Cardiac muscle cell (in vitro differentiated cells and primary cell): ENCODE measurements at regions not wholly inside any gene's neighbourhood (a gene's known extent, or its start where the extent isn't known, plus 50 kb on each side); places are given as distances from the start of the nearest gene placed in this dataset.

Source experiments
- DNase-seq, 2 donors: peaks; one replicate each; pipeline versions ENCODE4 v3.0.0 to v3.0.0-alpha.2; 2010 to 2017; ENCODE audit warnings: low read depth in 1 of 2, low spot score in 1 of 2
- H3K27ac ChIP-seq: fragments of 200-600 bp; sonication (generic); 2 replicates; pipeline ENCODE4 v1.5.1; 2016
- H3K27me3 ChIP-seq: fragments of 200-600 bp; sonication (generic); 2 replicates; pipeline ENCODE4 v1.6.0; 2016; ENCODE audit warnings: control low read depth
- H3K36me3 ChIP-seq: fragments of 200-600 bp; sonication (generic); 2 replicates; pipeline ENCODE4 v1.5.1; 2016; ENCODE audit warnings: control low read depth
- H3K4me1 ChIP-seq: fragments of 200-600 bp; sonication (generic); 2 replicates; pipeline ENCODE4 v1.8.1; 2017; ENCODE audit warnings: low read depth, mild to moderate bottlenecking, mixed run types
- H3K4me3 ChIP-seq: fragments of 200-600 bp; sonication (generic); 2 replicates; pipeline ENCODE4 v1.5.1; 2016; ENCODE audit warnings: mild to moderate bottlenecking
- H3K9me3 ChIP-seq: fragments of 200-600 bp; sonication (generic); 2 replicates; pipeline ENCODE4 v1.5.1; 2017; ENCODE audit warnings: low read depth, mild to moderate bottlenecking, control low read depth
- CTCF ChIP-seq: IDR thresholded peaks from 2 replicates; pipeline ENCODE4 v1.5.1; 2012; ENCODE audit warnings: low read depth, mild to moderate bottlenecking, low read length

GRCh38 chr11:120011836-120012235, 126.1 kb downstream of the TRIM29 start:
- TF ChIP-seq CTCF: no peak
- no peak for DNase-seq
- no peaks in the 10 kb centered on the region for H3K9me3 ChIP-seq
- peaks cover 8% of the 10 kb centered on the region for H3K4me1 ChIP-seq
- H3K4me3 ChIP-seq: no peak overlapping the region
- no peak overlapping the region for H3K27ac ChIP-seq
- no peaks in the 10 kb centered on the region for H3K27me3 ChIP-seq
- no peaks in the 10 kb centered on the region for H3K36me3 ChIP-seq

GRCh38 chr11:120010775-120011174, 127.1 kb downstream of the TRIM29 start:
- no peak for DNase-seq
- Histone ChIP-seq H3K4me3 (no peak overlapping the region), H3K9me3 (no peaks in the 10 kb centered on the region), H3K36me3 (no peaks in the 10 kb centered on the region), H3K27ac (no peak overlapping the region), H3K27me3 (no peaks in the 10 kb centered on the region), H3K4me1 (peaks cover 8% of the 10 kb centered on the region)
- TF ChIP-seq CTCF: no peak

GRCh38 chr11:120009938-120010337, 128.0 kb downstream of the TRIM29 start:
- Histone ChIP-seq H3K4me3 (no peak overlapping the region), H3K27me3 (no peaks in the 10 kb centered on the region), H3K27ac (no peak overlapping the region), H3K4me1 (peaks cover 8% of the 10 kb centered on the region), H3K9me3 (no peaks in the 10 kb centered on the region), H3K36me3 (no peaks in the 10 kb centered on the region)
- no peak for TF ChIP-seq CTCF
- no peak for DNase-seq

GRCh38 chr11:120007144-120007543, 130.8 kb downstream of the TRIM29 start:
- Histone ChIP-seq H3K27ac (no peak overlapping the region), H3K4me3 (no peak overlapping the region), H3K36me3 (no peaks in the 10 kb centered on the region), H3K9me3 (no peaks in the 10 kb centered on the region), H3K4me1 (peaks cover 5% of the 10 kb centered on the region), H3K27me3 (no peaks in the 10 kb centered on the region)
- TF ChIP-seq CTCF: no peak
- no peak for DNase-seq

- no peak overlapping the region for H3K4me3 ChIP-seq
- no peaks in the 10 kb centered on the region for H3K36me3 ChIP-seq
- H3K27ac ChIP-seq: no peak overlapping the region
- DNase-seq: no peak
- TF ChIP-seq CTCF: no peak
- peaks cover 5% of the 10 kb centered on the region for H3K4me1 ChIP-seq
- no peaks in the 10 kb centered on the region for H3K9me3 ChIP-seq
- no peaks in the 10 kb centered on the region for H3K27me3 ChIP-seq
Observed at GRCh38 chr11:120004723-120005122, 133.2 kb downstream of the TRIM29 start.
